ENCODE measurements at regions not wholly inside any gene's neighbourhood (a gene's known extent, or its start where the extent isn't known, plus 50 kb on each side); places are given as distances from the start of the nearest gene placed in this dataset.

DNA sequence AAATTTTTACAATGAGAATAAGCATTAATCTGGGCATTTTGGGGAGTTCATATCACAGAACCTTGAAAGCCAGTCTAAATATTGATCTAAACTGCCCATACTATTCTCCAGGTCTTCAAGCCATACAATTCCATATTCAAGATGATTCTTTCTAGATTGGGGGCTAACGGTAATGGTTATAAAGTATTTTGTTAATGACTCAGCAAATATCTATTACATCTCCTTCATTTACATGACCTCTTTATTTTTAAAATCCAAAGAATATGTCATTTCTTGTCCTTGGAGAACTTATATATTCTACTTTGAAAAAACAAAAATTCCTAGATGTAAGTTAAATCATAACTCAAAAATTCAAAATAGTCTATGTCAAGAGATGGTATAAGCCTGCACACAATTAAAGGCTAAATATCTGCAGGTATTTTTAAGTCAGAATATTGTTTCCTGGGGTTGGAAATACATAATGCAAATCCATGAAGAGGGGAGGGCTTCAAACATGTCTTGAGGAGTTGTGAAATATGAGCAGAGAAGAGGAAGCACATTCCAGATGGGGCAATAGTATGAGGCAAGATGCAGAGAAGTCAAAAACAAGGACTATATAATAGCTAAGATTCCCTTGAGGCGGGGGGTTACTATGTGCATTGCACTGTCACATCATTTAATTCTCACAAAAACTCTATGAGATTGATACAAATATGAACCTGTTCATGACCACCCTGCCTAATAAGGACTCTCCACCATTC lies 526.4 kb downstream of the NR2F1-AS1 start:
- DNase-seq = no peak
- no peak for ATAC-seq
- intact Hi-C loops (cut with DNase I) = no loop called here

DNA sequence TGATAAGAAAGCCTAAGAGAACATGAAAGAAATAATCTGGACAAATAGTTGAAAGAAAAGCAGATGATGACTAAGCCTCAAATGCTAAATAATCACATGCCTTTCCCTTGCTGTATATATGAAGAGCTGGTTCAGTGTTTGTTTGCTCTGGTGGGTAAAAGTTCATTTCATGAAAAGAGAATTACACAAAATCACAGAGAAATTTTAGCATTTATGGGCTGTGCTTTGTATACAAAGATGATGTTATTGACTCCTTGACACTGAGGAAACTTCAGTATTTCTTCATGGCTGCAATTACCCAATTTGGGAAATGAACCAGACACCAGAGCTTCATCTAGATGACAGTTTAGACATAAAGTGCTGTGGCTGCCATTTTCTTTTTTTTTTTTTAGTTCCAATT lies 527.2 kb downstream of the NR2F1-AS1 start:
- DNase-seq (no peak), ATAC-seq (no peak)
- intact Hi-C loops (cut with DNase I) = no loop called here

DNA sequence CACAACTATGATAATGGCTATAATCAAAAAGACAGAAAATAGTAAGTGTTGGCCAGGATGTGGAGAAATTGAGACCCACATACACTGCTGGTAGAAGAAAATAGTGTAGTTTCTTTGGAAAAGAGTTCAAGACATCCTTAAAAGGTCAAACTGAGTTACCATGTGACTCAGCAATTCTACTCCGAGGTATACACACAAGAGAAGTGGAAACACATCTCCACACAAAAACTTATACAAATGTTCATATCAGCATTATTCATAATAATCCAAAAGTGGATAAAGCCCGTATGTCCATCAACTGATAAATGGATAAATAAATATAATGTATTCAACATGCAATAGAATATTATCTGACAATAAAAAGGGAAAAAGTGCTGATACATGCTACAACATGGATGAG lies 532.2 kb downstream of the NR2F1-AS1 start:
- DNase-seq (no peak), ATAC-seq (no peak)
- intact Hi-C loops (cut with DNase I) = no loop called here

DNA sequence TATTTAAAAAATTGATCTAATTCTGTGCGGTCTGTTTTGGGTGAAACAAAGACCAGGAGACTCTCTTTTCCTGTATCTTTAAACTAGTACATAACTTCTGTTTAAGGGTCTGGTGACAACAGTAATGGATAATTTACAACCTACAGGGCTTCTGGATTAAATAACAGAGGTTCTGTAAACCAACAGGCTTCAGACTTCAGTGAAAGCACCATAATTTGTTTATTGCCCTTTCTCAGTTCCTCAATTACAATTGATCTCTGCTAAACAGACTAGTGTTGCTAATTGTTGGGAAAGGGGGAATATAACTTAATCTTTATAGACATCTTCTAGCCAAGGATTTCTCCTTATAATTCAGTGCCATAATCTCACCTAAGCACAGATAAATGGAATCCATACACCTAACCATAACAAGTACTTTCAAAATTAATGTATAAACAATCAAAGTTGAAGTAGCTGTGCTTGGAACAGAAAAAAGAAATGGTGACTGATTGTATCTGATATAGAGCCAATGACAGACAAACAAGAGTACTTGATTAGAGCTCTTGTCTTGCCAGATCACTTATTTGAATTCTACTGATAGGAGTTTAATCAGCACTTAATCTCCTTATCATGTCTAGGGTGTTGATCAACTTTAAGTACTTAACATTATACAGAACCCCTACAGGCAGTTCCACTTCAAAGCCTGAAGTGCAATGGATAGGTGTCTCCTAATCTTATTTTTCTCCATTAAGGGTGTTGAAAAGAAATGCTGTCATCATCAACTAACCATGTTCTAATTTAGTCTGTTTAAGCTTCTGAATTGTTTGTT lies 536.0 kb downstream of the NR2F1-AS1 start:
- DNase-seq (no peak), ATAC-seq (no peak)
- intact Hi-C loops (cut with DNase I) = no loop called here

DNA sequence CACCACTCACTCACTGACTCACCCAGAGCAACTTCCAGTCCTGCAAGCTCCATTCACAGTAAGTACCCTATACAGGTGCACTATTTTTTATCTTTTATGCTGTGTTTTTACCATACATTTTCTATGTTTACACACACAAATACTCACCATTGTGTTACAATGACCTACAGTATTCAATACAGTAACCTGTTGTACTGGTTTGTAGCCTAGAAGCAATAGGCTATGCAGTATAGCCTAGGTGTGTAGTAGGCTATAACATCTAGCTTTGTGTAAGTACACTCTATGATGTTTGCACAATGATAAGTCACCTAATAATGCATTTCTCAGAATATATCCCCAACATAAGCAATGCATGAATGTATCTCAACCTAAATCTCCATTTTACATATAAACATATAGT lies 541.1 kb downstream of the NR2F1-AS1 start:
- intact Hi-C loops (cut with DNase I) = no loop called here
- ATAC-seq (no peak), DNase-seq (no peak)

DNA sequence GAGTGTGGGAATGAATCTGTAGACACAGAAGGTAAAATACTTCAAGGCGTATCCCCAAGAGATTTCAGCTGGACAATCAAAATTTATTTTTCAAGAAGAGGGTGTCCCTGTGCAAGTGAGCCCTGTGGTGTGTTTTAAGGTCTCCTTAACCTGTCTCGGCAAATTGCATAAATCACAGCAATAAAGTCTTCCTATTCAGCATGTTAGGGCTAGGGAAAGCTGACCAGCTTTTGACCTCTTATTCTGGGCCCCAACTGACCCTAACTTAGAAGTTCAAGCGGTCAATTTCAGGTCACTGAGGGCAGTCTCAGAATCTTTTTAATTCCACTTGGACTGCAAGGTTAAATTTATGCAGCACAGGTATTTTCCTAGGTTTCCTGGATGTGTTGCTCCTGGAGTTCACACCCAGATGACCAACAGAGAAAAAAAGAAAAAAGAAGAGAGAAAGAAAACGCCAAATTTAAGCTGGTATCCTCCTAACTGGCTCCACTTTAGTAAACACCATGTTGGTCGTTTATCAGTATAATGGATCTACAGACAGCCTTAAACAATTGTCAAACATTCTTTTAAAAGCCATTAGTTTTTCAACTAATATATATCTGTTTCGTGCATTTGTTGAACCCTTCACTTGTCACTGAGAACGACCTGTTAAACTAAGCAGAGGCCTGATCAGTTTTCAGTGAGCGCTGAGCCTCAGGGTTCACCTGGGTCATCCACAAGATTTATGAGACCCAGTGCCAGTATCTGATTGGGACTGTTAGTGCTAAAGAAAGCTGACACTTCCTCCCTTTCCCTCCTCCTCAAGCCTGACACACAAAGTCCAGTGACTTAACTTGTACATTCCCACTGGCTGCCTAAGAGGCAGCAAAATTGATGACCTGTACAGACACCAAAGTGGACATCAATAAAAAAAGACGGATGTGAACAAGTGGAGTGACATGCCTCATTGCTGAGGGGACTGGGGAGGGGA lies 546.1 kb downstream of the NR2F1-AS1 start:
- DNase-seq (no peak), ATAC-seq (no peak)
- intact Hi-C loops (cut with DNase I) = no loop called here

DNA sequence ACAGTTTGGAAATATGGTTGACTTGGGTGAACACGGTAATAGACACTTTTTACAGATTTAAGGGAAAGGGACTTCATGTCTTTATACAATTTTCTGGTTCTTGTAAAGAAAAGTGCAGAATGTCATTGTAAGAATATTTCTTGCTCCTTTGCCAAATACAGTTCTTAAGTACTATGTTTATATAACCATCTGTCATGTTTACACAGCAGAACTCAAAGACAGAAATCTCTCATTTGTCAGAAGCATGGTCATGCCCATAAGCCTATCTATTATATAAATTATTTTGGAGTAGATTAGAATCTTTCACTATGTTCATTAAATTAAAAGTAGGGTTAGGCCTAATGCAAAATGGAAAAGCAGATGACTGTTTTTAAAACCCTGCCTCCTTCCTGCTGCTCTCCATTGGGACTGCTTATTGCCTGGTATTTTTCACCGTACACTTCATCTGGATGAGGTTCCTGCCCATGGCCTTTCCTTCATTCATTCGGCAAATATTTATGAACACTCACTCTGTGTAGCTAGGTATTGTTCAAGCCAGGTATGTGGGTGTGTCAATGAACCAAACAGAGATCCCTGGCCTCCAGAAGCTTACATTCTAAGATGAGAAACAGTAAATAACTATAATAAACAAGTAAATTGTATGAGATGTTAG lies 558.1 kb downstream of the NR2F1-AS1 start:
- no peak for ATAC-seq
- DNase-seq = no peak
- intact Hi-C loops (cut with DNase I) = no loop called here

DNA sequence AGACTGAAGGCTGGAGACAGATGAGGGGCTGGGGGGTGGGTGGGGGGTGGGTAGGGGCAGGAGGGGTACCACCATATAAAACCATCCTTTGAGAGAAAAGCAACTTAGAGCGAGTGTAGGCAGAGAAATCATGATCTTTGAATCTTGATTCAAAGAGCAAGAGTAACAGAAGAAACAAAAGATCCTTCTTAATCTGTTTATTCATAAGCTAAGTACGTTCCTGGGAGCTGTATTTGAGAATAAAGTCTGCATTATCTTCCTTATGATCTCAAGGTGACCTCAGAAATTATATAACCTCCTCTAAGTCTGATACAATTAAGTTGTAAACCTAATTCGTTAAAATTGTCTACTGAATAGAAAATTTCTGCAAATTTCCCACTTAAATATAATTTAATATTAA lies 558.8 kb downstream of the NR2F1-AS1 start:
- DNase-seq (no peak), ATAC-seq (no peak)
- intact Hi-C loops (cut with DNase I) = no loop called here

DNA sequence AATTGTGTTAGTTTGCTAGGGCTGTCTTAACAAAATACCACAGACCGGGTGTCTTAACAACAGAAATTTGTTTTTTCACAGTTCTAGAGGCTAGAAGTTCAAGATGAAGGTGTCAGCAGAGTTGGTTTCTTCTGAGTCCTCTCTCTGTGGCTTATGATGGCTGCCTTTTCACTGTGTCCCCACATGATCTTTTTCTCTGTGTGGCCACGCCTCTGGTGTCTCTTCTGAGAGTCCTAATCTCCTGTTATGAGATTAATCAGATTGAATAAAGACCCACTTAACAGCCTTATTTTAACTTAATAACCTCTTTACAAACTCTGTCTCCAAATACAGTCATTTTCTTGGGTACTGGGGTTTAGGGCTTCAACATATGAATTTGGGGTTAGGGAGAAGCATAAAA lies 561.1 kb downstream of the NR2F1-AS1 start:
- DNase-seq (no peak), ATAC-seq (no peak)
- intact Hi-C loops (cut with DNase I) = no loop called here

DNA sequence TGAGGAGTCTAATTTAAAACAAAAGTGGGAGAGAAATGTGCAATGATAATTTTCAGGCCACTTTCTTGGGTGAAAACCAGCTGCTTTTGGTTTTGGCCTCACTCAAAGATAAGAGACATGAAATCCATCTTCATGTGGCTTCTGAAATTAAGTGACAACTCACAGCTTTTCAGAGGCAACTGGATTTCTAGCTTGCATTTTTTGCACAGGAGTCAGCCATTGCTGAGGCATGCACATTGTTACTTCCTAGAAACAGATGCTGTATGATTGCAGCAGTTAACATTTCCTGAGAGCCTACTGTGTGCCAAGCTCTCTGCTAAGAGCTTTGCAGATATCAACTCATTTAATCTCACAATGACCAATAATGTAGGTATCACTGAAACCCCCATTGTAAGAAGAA lies 562.6 kb downstream of the NR2F1-AS1 start:
- ATAC-seq = no peak

DNA sequence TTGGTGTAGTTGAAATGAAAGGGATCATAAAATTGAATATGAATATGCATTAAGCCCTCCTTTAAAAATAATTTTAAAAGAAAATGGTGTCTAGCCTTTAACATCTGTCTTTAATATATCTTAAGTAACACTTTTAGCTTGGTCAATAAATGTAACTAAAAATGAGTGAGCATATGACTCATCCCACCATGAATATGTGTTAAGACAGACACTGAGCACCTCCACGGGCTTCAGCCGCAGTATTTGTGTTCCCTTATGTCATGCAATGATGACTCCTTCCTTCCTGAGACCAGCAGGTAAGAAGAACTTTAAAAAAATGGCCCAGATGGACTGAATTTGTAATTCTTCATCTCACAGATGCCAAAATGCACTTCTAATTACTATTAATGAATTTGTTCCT lies 563.2 kb downstream of the NR2F1-AS1 start:
- intact Hi-C loops (cut with DNase I) = no loop called here
- ATAC-seq (no peak), DNase-seq (no peak)

More for the DNA sequence above, 562.6 kb downstream of the NR2F1-AS1 start:
- intact Hi-C loops (cut with DNase I) = no loop called here
- DNase-seq = no peak

DNA sequence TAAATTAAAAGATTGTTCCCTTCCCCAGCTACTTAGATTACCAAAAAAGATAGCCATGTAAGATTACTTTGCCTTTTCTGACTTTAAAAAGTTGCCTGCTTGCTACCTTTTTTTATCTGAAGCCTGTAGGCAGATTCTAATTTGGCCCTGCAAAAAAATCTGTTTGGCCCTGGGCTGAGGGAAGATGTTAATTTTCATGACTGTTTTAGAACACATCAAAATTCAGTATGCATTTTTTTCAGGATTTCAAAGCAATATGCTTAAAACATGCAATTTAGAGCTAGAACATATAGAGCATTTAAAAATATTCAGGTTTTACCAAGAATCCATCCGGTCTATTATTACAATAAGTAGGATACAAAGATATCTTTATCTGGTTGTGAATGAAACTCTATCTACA lies 563.6 kb downstream of the NR2F1-AS1 start:
- intact Hi-C loops (cut with DNase I) = no loop called here
- DNase-seq = no peak
- ATAC-seq = no peak

DNA sequence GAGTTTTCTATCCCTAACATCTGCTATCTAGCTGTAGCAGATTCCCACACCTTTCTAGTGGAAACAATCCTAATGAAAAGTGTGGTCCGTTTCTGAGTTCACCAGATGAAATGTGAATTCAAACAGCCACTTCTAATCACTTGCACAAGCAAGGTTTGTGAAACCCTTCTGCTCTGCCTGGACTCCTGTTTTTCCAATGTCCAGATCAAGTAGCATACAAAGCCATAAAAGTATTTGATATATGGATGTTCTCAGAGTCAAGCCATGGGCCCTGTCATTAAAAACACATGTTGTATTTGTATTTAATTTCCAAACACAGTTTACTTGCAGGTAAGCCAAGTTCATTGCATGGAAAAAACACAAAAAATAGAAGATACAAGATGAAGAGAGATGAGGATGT lies 570.4 kb downstream of the NR2F1-AS1 start:
- no peak for DNase-seq
- ATAC-seq = no peak
- intact Hi-C loops (cut with DNase I) = no loop called here

DNA sequence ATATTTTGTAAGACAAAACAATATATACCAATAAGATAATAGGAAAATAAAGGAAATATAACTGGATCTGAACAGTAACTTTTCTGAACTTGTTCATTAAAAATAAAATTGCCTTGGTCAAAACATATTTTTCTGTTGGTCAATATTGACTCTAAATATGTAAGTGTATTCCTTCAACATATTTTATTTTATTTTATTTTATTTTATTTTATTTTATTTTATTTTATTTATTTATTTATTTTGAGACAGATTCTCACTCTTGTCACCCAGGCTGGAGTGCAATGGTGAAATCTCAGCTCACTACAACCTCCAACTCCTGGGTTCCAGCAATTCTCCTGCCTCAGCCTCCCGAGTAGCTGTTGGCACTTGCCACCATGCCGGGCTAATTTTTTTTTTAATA lies 571.0 kb downstream of the NR2F1-AS1 start:
- DNase-seq (no peak), ATAC-seq (no peak)
- intact Hi-C loops (cut with DNase I) = no loop called here

DNA sequence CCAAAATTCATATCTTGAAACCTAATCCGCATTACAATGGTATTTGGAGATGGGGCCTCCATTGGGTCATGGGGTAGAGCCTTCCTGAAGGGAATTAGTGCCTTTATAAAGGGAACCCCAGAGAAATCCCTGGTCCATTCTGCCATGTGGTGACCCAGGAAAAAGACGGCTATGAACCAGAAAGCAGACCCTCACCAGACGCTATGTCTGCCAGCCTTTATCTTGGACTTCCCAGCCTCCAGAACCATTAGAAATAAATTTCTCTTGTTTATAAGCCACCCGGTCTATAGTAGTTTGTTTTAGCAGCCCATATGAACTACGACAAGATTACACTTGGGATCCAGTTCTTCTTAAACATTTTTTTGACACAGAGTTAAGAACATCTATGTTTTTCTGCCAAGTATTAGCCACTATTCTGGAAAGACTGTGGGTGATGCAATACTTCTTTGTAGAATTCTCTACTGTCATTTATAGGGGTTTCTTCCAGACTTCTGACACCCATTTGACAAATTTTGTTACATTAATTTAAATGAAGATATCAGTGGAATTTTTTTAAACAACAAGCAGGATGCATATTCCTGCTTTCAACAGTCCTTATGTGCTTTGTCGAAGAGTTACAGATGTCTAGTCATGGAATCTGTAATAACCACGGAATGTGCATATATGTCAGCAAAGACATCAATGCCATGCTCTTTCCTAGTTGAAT lies 572.4 kb downstream of the NR2F1-AS1 start:
- no peak for DNase-seq
- intact Hi-C loops (cut with DNase I) = no loop called here
- ATAC-seq = no peak

DNA sequence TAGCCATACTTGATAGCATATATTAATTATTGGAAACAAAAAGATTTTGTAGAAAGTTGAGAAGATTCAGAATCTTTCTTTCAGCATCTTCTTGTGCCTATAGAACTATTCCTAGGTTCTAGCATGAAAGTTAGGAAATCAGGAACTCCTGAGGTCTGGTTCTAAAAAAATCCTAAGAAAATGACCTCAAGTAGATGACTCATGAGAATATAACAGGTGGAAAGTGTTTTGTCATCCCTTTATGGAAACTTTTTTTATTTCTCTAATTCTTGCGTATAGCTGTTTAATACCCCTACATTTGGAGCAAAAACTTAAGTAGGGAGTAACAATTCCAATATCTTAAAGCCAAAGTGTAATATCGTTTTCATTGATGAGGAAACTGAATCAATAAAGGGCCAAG lies 574.1 kb downstream of the NR2F1-AS1 start:
- intact Hi-C loops (cut with DNase I) = no loop called here
- ATAC-seq (no peak), DNase-seq (no peak)

DNA sequence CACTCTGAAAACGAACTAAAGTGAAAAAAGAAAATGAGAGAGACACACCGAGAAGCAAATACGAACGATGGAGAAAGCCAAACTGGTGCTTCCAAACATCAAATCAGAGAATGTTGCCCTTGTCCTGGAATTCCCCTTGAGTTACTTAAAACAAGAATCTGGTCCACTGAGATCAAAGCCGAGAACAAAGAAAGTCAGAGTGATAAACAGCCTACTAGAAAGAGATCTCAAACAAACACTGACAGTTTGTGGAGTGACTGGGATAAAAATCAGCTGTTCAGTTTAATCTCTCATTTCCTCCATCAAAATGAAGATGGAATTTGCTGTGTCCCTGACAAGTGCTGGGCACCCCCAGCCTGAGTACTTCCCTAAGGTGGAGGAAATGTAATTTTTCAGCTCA lies 582.6 kb downstream of the NR2F1-AS1 start:
- ATAC-seq (no peak), DNase-seq (no peak)
- intact Hi-C loops (cut with DNase I) = no loop called here

DNA sequence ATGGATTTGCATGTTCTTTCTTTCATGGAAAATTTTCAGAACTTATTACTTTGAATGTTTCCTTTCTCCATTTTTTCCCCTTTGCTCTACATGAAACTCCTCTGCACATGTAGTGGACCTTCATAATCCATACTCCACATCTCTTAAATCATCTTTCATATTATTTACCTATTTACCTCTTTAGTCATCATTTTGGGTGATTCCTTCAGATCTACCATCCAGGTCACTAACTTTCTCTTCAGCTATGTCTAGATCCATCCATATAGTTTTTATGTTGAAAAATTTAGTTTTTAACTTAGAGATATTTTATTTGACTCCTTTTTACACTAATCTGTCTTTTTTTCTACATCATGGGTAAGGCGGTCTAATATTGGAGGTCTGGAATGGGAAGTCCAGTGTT lies 586.6 kb downstream of the NR2F1-AS1 start:
- ATAC-seq (no peak), DNase-seq (no peak)
- intact Hi-C loops (cut with DNase I) = no loop called here

DNA sequence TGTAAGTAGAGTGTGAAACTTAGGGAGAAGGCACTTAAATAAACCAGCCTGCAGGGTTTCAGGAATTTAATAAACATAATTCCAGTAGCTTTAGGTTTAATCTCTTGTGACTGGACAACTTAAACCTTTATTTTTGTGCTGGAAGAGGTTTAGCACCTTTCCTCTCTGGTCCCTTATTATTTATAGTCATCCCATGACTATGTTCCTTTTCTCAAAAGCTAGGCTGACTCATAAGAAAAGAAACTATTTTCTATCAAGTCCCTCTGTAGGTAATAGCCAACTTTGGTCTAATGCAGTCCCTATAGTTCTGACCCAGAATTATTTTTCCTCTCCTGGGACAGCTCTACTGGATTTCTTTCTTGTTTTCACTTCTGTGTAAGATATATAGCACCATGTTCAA lies 588.9 kb downstream of the NR2F1-AS1 start:
- peak in 1 of 2 donors; percentile 34 for ATAC-seq
- no peak for DNase-seq
- intact Hi-C loops (cut with DNase I) = no loop called here

Data from left cardiac atrium (tissue), 4 donors.